ENCODE measurements at regions not wholly inside any gene's neighbourhood (a gene's known extent, or its start where the extent isn't known, plus 50 kb on each side); places are given as distances from the start of the nearest gene placed in this dataset.

DNA sequence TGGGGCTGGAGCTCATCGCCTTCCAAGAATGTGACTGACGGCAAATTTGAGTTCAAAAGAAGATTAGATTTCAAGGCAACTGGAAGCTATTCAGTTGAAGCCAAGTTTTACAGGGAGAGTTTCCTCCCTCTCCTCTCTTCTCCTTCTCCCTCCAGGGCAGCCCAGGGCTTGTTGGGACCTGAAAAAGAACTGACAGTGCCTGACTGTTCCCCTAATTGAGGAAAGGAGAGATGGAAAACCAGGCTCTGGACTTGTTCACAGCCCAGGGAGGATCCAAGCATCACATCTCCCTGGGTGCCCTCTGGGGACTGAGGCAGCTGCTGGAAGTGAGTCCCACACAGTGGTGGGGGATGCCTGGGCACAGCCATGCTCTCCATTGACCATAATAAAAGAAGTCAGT, 88.1 kb downstream of the THNSL2 start:
- TF ChIP-seq, protein P1, sequence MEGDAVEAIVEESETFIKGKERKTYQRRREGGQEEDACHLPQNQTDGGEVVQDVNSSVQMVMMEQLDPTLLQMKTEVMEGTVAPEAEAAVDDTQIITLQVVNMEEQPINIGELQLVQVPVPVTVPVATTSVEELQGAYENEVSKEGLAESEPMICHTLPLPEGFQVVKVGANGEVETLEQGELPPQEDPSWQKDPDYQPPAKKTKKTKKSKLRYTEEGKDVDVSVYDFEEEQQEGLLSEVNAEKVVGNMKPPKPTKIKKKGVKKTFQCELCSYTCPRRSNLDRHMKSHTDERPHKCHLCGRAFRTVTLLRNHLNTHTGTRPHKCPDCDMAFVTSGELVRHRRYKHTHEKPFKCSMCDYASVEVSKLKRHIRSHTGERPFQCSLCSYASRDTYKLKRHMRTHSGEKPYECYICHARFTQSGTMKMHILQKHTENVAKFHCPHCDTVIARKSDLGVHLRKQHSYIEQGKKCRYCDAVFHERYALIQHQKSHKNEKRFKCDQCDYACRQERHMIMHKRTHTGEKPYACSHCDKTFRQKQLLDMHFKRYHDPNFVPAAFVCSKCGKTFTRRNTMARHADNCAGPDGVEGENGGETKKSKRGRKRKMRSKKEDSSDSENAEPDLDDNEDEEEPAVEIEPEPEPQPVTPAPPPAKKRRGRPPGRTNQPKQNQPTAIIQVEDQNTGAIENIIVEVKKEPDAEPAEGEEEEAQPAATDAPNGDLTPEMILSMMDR (conservative IDR thresholded peaks at IDR 0.05), result no peak
- no peak for TF ChIP-seq EZH2 (IDR thresholded peaks at IDR 0.05; ENCODE audit: low read depth)
- DNase-seq, result no peak
- Histone ChIP-seq H3K9me3 (ENCODE audit: insufficient read depth, low read depth) (no peaks in the 10 kb centered on the region), H3K79me2 (ENCODE audit: low read depth) (no peaks in the 10 kb centered on the region), H3K4me2 (no peak overlapping the region), H3K27ac (no peak overlapping the region), H3K4me3 (no peak overlapping the region), H3K36me3 (ENCODE audit: low read depth) (no peaks in the 10 kb centered on the region), H3K9me2 (ENCODE audit: insufficient read depth) (no peaks in the 10 kb centered on the region), H2AFZ (no peak overlapping the region), H4K20me1 (ENCODE audit: insufficient read depth) (no peaks in the 10 kb centered on the region), H3K27me3 (ENCODE audit: insufficient read depth, low read depth) (peaks cover 65% of the 10 kb centered on the region), H3K4me1 (replicated peaks; ENCODE audit: insufficient read depth) (no peaks in the 10 kb centered on the region), H3F3A (ENCODE audit: insufficient read depth, low read depth) (no peaks in the 10 kb centered on the region)
- intact Hi-C loops (cut with micrococcal nuclease; ENCODE audit: unreplicated experiment), result no loop called here
- CTCF ChIA-PET, result no interaction called here
- no TSS peak for BruUV-seq (replicated peaks)
- POLR2A ChIA-PET (ENCODE audit: unreplicated experiment), result no interaction called here

DNA sequence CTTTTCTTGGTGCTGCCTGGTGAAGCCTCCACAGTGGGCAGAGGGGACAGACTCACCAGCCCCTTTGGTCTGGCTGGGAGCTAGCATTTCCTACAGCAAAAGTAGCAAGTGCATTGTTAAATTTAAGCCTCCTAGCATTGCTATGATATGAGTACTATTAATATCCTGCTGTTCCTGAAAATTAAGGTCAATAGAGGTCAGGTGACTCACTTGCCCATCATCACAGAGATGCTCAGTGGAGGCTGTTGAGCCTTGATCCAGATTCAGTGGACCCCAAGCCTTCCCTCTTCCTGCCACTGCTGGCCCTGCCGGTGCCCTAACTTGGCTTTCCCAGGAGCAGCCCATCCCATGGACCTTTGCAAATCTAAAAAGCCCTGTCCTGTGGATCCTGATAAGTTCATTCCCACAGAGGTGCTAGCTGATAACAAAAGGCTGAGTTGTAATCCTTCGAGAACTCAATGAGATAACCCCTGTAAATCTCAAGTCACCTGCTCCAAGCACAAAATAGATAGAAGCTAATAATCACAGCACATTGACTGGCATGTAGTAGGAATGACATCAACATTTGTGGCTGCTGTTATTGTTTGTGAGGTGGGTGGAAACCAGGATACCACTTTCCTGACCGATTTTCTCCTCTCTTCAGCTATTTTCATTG, 84.4 kb downstream of the THNSL2 start:
- POLR2A ChIA-PET (ENCODE audit: unreplicated experiment), result no interaction called here
- Histone ChIP-seq H3K79me2 (ENCODE audit: low read depth) (no peaks in the 10 kb centered on the region), H3K9me3 (ENCODE audit: insufficient read depth, low read depth) (no peaks in the 10 kb centered on the region), H3F3A (ENCODE audit: insufficient read depth, low read depth) (no peaks in the 10 kb centered on the region), H4K20me1 (ENCODE audit: insufficient read depth) (no peaks in the 10 kb centered on the region), H3K36me3 (ENCODE audit: low read depth) (no peaks in the 10 kb centered on the region), H3K4me3 (no peak overlapping the region), H3K27ac (no peak overlapping the region), H3K9me2 (ENCODE audit: insufficient read depth) (no peaks in the 10 kb centered on the region), H2AFZ (no peak overlapping the region), H3K4me2 (no peak overlapping the region), H3K27me3 (ENCODE audit: insufficient read depth, low read depth) (peaks cover 66% of the 10 kb centered on the region), H3K4me1 (replicated peaks; ENCODE audit: insufficient read depth) (no peaks in the 10 kb centered on the region)
- CTCF ChIA-PET, result no interaction called here
- BruUV-seq (replicated peaks), result no TSS peak
- intact Hi-C loops (cut with micrococcal nuclease; ENCODE audit: unreplicated experiment), result no loop called here
- no peak for DNase-seq
- no peak for TF ChIP-seq EZH2 (IDR thresholded peaks at IDR 0.05; ENCODE audit: low read depth)
- TF ChIP-seq, protein P1 (conservative IDR thresholded peaks at IDR 0.05), result no peak

DNA sequence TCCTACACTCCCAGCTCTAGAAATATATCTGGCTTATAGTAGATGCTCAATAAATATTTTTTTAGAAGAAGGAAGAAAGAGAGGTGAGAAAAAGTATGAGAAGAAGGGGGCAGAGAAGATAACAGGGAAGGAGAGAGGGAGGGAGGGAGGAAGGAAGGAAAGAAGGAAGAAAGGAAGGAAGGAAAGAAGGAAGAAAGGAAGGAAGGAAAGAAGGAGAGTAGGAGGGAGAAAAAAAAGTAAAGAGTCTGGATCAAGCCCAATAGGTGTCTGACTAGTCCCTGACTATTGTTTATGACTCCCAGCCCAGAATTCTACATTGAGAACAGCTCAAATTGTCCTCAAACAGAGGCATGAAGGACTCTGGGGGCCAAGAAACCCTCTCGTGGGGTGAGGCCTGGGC, 83.9 kb downstream of the THNSL2 start:
- Histone ChIP-seq H3K4me2 (no peak overlapping the region), H2AFZ (no peak overlapping the region), H3K9me2 (ENCODE audit: insufficient read depth) (no peaks in the 10 kb centered on the region), H4K20me1 (ENCODE audit: insufficient read depth) (no peaks in the 10 kb centered on the region), H3K4me1 (replicated peaks; ENCODE audit: insufficient read depth) (no peaks in the 10 kb centered on the region), H3K79me2 (ENCODE audit: low read depth) (no peaks in the 10 kb centered on the region), H3K27me3 (ENCODE audit: insufficient read depth, low read depth) (peaks cover 60% of the 10 kb centered on the region), H3K36me3 (ENCODE audit: low read depth) (no peaks in the 10 kb centered on the region), H3K4me3 (no peak overlapping the region), H3K9me3 (ENCODE audit: insufficient read depth, low read depth) (no peaks in the 10 kb centered on the region), H3K27ac (no peak overlapping the region), H3F3A (ENCODE audit: insufficient read depth, low read depth) (no peaks in the 10 kb centered on the region)
- DNase-seq, result no peak
- ChIA-PET CTCF (no interaction called here), POLR2A (ENCODE audit: unreplicated experiment) (no interaction called here)
- BruUV-seq (replicated peaks), result no TSS peak
- intact Hi-C loops (cut with micrococcal nuclease; ENCODE audit: unreplicated experiment), result no loop called here
- TF ChIP-seq EZH2 (IDR thresholded peaks at IDR 0.05; ENCODE audit: low read depth), result no peak
- TF ChIP-seq, protein P1 (conservative IDR thresholded peaks at IDR 0.05), result no peak
